ENCODE measurements at regions not wholly inside any gene's neighbourhood (a gene's known extent, or its start where the extent isn't known, plus 50 kb on each side); places are given as distances from the start of the nearest gene placed in this dataset.

- TF ChIP-seq CTCF (IDR thresholded peaks at IDR 0.05; ENCODE audit: low read depth, low read length): no peak
- H3K4me3 ChIP-seq (ENCODE audit: low read depth, low read length): no peak overlapping the region
These were observed 347.8 kb upstream of the GULP1 start for GRCh38 chr2:187943772-187944369.

GRCh38 chr2:187949859-187950258 is 341.8 kb upstream of the GULP1 start:
- no peak overlapping the region for H3K4me3 ChIP-seq (ENCODE audit: low read depth, low read length)
- no peak for TF ChIP-seq CTCF (IDR thresholded peaks at IDR 0.05; ENCODE audit: low read depth, low read length)

- TF ChIP-seq CTCF (IDR thresholded peaks at IDR 0.05; ENCODE audit: low read depth, low read length): no peak
- H3K4me3 ChIP-seq (ENCODE audit: low read depth, low read length): no peak overlapping the region
These were observed 340.0 kb upstream of the GULP1 start for GRCh38 chr2:187951470-187952218.

- no peak overlapping the region for H3K4me3 ChIP-seq (ENCODE audit: low read depth, low read length)
- TF ChIP-seq CTCF (IDR thresholded peaks at IDR 0.05; ENCODE audit: low read depth, low read length): no peak
These were observed 334.7 kb upstream of the GULP1 start for GRCh38 chr2:187956906-187957534.

- H3K4me3 ChIP-seq (ENCODE audit: low read depth, low read length): no peak overlapping the region
- no peak for TF ChIP-seq CTCF (IDR thresholded peaks at IDR 0.05; ENCODE audit: low read depth, low read length)
These were observed 331.9 kb upstream of the GULP1 start for GRCh38 chr2:187959821-187960220.

GRCh38 chr2:187962538-187962937 is 329.1 kb upstream of the GULP1 start:
- H3K4me3 ChIP-seq (ENCODE audit: low read depth, low read length): no peak overlapping the region
- no peak for TF ChIP-seq CTCF (IDR thresholded peaks at IDR 0.05; ENCODE audit: low read depth, low read length)

GRCh38 chr2:187964746-187965145 is 326.9 kb upstream of the GULP1 start:
- no peak overlapping the region for H3K4me3 ChIP-seq (ENCODE audit: low read depth, low read length)

More at GRCh38 chr2:187964746-187965145, 326.9 kb upstream of the GULP1 start:
- no peak for TF ChIP-seq CTCF (IDR thresholded peaks at IDR 0.05; ENCODE audit: low read depth, low read length)
